DMS 273 (cell line): ENCODE measurements at regions not wholly inside any gene's neighbourhood (a gene's known extent, or its start where the extent isn't known, plus 50 kb on each side); places are given as distances from the start of the nearest gene placed in this dataset.

Source experiments
- DNase-seq: peaks from one replicate; lab custom pipeline; 2025; ENCODE audit not compliant: unreplicated experiment; lab: John Stamatoyannopoulos, UW

DNA sequence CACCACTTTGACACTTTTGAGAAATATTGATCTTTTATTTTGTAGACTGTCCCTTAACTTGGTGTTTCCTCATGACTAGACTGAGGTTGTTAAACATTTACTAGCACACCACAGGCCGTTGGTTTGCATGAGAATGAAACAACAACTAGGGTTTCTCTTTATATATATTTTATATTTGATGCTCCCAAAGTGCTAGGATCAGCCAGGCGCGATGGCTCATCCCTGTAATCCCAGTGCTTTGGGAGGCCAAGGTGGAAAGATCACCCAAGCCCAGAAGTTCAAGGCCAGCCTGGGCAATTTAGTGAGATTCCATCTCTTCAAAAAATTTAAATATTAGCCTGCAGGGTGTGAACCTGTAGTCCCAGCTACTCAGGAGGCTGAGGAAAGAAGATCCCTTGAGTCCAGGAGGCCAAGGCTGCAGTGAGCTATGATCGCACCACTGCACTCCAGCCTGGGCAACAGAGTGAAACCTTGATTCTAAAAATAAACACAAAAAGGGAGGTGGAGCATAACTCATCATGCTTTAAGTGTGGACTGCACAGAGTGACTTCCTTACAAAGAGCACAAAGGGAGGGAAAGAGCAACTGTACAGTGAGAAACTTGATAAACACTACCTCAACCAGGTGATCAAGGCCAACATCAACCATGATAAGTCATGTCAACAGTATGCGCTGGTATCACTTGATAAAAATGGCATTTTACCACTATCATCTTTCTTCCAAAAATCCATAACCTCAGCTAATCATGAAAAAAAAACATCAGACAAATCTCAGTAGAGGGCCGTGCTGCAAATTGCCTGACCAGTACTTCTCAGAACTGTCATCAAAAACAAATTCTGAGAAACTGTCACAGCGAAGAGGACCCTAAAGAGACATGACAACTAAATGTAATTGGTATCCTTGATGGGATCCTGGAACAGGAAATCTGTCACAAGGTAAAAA, 72.8 kb upstream of the ATF7IP2 start:
- no peak for DNase-seq

DNA sequence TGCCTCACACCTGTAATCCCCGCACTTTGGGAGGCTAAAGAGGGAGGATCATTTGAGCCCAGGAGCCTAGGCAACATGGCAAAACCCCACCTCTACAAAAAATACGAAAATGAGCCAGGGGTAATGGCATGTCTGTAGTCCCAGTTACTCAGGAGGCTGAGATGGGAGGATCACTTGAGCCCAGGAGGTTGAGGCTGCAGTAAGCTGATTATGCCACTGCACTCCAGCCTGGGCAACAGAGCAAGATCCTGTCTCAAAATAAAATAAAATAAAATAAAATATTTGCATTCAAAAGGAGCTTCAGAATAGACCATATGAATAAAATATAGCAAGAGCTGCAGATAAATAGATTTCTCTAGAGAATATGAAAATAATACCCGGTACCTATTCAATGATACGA, 71.5 kb upstream of the ATF7IP2 start:
- DNase-seq = no peak

DNA sequence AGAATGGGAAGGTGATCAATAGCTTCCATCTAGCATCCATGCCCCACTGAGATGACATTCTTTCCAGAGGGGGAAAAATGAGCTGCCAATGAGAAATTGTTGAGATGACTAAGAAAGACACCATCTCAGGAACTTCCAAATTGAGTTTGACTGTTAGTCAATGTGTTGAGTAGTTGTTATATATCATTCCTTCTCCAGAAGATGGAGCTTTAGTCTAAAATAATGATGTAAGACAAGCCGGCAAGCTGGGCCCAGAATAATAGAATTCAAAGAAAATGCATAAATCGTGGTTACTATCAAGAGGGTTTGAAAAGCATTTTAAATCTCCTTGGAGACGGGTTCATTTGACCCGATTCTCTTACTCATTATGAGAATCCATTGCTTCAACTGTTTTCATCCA, 71.0 kb upstream of the ATF7IP2 start:
- peak; percentile 27 for DNase-seq

DNA sequence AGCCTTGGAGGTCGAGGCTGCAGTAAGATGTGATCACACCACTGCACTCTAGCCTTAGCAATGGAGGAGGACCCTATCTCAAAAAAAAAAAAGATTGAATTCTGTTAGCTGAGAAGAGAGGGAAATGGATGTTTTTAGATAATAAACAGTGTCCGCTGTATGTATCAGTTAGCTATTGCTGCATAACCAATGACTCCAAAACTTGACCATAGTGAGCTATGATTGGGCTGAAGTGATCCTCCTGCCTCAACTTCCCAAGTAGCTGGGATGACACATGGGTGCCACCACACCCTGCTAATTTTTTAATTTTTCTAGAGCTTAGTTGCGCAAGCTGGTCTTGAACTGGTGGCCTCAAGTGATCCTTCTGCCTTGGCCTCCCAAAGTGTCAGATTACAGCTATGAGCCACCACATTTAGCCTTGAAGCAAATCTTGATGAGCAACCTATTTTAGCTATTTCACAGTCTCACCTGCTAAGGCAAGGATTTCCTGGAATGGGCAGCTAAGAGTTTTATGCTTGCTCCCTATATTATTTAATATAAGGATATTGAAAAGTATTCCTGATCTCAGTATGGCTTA, 68.3 kb upstream of the ATF7IP2 start:
- DNase-seq = no peak

DNA sequence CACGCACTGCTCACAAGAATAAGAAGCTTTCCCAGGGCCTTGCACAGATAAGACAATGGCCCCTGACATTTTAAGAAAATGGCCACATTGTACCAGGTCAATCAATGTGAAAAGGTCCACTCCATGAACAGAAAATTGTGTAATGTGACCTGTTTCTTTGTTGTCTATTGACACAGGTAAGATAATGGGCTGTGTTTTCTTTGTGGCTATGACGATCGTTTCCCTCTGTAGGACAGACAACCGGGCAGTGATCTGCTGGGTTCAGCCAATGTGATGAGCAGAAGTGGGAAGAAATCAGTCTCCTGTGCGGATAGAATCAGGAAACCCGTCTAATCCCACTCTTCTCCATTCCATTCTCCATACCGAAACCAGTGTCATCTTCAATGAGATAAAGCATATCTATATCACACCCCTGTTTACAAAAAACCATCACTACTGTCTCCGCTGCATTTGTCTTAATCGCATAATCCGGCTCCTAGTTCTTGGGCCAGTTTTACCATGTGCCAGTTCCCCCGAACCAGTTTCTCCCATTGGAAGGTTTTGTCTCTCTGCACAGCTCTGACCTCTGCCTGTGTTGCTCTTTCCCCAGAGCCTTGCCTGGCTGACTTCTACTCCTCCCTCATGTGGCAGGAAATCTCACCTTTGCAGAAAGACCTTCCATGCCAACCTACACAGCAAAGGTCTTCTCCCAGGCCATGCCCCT, 66.9 kb upstream of the ATF7IP2 start:
- DNase-seq = no peak

DNA sequence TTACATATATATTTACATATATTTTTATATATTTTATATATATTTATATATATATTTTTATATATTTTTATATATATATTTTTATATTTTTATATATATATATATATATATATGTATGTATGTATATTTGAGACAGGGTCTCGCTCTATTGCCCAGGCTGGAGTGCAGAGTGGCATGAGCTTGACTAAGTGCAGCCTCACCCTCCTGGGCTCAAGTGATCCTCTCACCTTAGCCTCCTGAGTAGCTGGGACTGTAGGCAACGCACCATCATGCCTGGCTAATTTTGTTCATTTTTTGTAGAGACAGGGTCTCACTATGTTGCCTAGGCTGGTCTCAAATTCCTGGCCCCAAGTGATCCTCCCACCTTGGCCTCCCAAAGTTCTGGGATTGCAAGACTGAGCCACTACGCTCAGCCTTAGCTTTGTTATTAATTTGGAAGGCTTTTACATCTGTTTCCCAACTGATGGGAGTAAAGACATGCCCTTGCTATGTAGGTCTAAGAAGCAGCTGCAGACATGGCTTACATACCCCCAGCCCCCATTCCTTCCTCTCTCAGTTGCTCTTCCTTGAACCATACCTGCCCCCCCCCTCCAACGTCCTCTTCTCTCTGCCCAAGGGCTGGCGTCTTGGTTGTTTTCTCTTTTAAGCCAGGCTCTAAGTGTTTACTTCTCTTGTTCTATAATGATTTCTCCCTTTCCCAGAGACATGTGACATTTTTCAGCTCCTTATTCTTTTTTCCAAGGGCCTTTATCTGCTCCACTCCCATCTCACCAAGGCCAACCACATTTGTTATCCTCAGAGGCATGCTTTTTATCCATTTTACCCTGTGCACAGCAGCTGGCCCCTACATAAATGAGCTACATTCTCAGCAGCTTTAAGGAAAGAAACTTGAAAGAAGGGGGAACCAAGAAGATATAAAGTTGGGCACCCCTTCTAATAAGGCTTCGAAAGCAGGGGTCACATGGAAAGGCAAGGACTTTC, 64.2 kb upstream of the ATF7IP2 start:
- no peak for DNase-seq

DNA sequence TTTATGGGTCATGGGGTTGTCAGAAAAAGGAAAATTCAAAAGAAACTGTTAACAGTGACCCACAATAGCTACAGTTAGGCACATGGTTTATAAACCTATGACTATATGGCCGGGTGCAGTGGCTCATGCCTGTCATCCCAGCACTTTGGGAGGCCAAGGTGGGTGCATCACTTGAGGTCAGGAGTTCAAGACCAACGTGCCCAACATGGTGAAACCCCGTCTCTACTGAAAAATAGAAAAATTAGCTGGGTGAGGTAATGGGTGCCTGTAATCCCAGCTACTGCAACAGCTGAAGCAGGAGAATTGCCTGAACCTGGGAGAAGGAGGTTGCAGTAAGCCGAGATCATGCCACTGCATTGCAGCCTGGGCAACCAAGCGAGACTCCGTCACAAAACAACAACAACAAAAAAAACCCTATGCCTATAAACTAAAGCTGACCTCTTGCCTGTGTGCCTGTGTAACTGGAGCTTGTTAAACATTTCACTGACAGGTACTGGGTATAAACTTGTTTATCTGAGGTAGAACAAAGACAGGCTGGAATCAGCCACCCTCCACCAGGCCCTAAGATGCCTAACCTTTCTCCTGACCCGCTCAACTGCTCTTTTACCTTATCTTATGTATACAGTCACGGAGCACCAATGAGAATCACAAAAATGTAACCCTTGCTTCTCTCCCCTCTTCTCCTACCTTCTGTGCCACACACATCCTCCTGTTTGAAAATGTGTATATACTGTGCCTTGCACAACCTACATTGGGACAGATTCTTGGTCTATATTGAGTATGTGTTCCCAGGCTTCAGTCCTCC, 62.9 kb upstream of the ATF7IP2 start:
- no peak for DNase-seq

DNA sequence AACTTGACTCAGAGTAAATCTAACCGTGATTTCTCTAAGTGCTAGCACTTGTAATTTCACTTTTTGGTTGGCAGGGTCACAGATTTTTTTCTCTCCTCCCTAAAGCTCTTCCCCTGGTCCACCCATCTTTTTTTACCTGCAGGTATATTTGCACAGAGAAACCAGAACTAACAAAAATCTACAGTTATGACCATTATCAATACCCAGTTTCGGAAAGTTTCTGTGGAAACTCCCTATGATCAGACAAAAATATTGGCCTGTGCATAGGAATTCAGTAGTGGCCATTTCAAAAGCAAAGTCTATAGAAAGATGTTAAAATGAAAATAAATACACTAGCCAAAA, 62.4 kb upstream of the ATF7IP2 start:
- no peak for DNase-seq

DNA sequence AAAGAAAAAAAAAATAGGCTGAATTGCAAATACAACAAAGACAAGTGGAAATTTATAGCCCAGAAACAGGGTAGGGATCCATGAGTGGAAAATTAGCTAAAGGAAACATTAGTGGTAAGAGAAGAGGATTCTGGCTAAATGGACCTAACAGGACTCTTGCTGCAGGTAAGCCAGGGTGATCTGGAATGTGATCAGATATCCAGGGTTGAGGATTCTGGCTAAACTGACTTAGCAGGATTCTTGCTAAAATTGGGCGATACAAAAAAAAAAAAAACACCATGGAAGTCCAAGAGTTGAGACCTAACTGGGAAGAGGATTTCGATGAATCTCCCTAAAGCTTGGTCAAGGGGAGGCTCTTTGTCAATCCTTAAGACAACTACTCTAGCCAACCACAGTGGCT, 61.7 kb upstream of the ATF7IP2 start:
- no peak for DNase-seq

DNA sequence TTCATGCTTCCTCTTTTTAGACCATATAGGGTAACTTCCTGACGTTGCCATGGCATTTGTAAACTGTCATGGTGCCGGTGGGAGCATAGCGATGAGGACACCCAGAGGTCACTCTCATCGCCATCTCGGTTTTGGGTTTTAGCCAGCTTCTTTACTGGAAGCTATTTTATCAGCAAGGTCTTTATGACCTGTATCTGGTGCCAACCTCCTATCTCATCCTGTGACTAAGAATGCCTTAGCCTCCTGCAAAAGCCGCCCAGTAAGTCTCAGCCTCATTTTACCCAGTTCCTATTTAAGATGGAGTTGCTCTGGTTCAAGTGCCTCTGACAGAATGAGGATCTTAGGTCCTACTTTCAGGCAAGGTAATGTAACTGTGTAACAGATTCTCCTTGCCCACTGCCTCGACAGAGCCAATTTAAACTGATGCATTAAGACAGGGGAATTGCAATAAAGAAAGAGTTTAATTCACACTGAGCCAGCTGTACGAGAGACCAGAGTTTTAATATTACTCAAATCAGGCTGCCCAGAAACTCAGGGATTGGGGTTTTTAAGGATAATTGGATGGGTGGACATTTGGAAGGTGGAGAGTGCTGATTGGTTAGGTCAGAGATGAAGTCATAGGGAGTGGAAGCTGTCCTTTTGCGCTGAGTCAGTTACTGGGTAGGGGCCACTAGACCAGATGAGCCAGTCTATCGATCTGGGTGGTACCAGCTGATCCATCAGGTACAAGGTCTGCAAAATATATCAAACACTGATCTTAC, 59.9 kb upstream of the ATF7IP2 start:
- DNase-seq = no peak

DNA sequence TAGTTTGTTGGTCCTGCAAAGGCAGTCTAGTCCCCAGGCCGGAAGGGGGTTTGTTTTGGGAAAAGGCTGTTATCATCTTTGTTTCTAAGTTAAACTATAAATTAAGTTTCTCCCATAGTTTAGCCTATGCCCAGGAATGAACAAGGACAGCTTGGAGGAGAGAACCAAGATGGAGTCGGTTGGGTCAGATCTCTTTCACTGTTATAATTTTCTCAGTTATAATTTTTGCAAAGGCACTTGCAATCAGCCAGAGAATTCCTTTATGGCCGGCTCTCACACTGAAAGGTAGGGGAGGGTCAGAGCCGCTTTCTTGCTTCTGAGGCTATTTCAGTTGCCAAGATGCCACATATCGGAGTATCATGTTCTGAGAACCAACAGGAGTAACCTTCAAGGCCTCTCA, 59.2 kb upstream of the ATF7IP2 start:
- no peak for DNase-seq

DNA sequence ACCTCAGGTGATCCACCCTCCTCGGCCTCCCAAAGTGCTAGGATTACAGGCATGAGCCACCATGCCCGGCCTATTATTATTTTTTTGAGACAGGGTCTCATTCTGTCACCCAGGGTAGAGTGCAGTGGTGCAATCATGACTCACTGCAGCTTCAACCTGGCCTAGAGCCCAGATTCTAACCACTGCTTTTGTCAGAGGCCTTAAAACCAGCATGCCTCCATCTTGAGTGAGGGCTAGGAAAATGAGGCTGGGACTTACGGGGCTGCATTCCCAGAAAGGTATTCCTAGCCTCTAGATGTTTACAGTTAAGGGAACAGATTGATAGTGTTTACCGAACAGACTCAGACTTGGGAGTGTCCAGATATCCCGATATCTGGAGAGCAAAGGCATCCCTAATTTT, 57.6 kb upstream of the ATF7IP2 start:
- peak; percentile 44 for DNase-seq

DNA sequence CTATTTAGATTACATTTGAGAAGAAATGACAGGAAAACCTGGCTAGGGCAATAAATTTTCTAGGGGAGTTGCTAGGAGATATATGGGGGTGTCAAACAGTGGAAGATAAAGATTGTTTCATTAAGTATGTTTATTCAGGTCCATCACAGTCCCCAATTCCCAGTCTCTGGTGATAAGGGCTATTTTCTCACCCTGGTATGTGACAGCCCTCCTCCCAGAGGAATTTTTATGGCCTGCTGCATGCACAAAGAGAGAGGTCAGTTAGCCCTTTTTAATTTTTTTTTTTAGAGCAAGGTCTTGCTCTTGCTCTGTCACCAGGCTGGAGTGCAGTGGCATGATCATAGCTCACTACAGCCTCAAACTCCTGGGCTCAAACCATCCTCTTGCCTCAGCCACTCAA, 53.6 kb upstream of the ATF7IP2 start:
- no peak for DNase-seq

DNA sequence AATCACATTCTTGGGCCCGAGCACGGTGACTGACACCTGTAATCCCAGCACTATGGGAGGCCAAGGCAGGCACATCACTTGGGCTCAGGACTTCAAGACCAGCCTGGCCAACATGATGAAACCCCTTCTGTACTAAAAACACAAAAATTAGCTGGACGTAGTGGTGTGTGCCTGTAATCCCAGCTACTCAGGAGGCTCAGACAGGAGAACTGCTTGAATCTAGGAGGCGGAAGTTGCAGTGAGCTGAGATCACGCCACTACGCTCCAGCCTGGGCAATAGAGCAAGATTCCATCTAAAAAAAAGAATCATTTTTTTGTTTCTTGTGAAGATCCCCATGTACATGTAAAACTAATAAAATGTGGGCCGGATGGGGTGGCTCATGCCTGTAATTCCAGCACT, 53.1 kb upstream of the ATF7IP2 start:
- no peak for DNase-seq

DNA sequence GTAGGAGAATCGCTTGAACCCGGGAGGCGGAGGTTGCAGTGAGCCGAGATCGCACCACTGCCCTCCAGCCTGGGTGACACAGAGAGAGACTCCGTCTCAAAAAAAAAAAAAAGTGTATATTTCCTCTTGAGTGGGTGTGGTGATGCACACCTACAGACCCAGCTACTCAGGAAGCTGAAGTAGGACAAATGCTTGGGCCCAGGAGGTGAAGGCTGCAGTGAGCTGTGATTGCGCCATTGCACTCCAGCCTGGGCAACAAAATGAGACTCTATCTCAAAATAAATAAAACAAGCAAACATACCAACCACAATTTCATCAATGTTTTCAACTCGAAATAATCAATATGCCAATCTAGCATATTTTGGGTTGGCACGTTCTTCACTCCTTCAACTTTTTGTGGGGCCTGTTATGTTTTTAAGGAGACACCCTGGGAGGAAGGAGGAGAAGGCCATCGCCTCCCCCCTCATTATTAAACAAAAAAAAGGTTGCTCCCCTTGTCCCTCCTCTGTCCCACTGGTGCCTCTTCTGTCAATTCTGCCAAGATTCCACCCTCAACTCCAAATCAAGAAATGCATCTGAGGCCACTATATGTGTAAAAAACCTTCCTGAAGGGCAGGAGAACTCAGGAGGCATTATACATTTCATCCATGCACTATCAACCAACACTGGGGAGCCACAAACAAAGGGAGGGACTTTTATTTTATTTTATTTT, 52.4 kb upstream of the ATF7IP2 start:
- DNase-seq = no peak

DNA sequence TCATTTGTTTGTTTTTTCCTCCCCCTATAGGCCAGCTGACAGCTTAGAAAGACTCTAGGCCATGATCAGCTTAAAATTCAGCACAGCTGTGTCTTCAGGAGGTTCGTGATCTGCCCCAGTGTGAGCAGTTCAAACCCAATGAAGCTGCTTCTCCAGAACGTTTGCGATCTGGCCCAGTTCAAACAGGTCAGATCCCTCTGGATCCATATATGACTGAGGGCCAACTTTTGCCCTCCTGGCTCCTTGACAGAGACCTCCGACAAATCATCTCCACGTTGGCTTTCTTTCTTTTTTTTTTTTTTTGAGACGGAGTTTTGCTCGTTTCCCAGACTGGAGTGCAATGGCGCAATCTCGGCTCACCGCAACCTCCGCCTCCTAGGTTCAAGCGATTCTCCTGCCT, 50.2 kb upstream of the ATF7IP2 start:
- DNase-seq = no peak
